GM18858 (cell line): ENCODE measurements at regions not wholly inside any gene's neighbourhood (a gene's known extent, or its start where the extent isn't known, plus 50 kb on each side); places are given as distances from the start of the nearest gene placed in this dataset.

Source experiments
- ATAC-seq: cut with Tn5 transposase; IDR thresholded peaks from one replicate; pipeline ENCODE4 v1.9.1; 2021; ENCODE audit not compliant: unreplicated experiment

- no peak for ATAC-seq
Measured at GRCh38 chr3:14286887-14287500, 108.4 kb downstream of the LSM3 start.

GRCh38 chr3:14288177-14288788 lies 109.7 kb downstream of the LSM3 start:
- no peak for ATAC-seq

- ATAC-seq, result no peak
Measured at GRCh38 chr3:14288833-14289451, 110.3 kb downstream of the LSM3 start.

- no peak for ATAC-seq
Measured at GRCh38 chr3:14289590-14290461, 111.2 kb downstream of the LSM3 start.

GRCh38 chr3:14290631-14291385 lies 111.6 kb upstream of the SLC6A6 start:
- ATAC-seq, result no peak

GRCh38 chr3:14295037-14295436 lies 107.4 kb upstream of the SLC6A6 start:
- ATAC-seq, result no peak

GRCh38 chr3:14295801-14296200 lies 106.6 kb upstream of the SLC6A6 start:
- ATAC-seq, result no peak

GRCh38 chr3:14297305-14297704 lies 105.1 kb upstream of the SLC6A6 start:
- no peak for ATAC-seq

GRCh38 chr3:14297784-14298236 lies 104.6 kb upstream of the SLC6A6 start:
- ATAC-seq, result no peak

GRCh38 chr3:14298442-14298841 lies 104.0 kb upstream of the SLC6A6 start:
- no peak for ATAC-seq

GRCh38 chr3:14298991-14299555 lies 103.3 kb upstream of the SLC6A6 start:
- ATAC-seq, result no peak

- peak; percentile 88 for ATAC-seq
Measured at GRCh38 chr3:14299767-14300166, 102.6 kb upstream of the SLC6A6 start.

- no peak for ATAC-seq
Measured at GRCh38 chr3:14300721-14301399, 101.5 kb upstream of the SLC6A6 start.

GRCh38 chr3:14301558-14301957 lies 100.8 kb upstream of the SLC6A6 start:
- no peak for ATAC-seq

GRCh38 chr3:14303336-14304100 lies 98.9 kb upstream of the SLC6A6 start:
- ATAC-seq, result no peak

GRCh38 chr3:14304101-14305045 lies 98.0 kb upstream of the SLC6A6 start:
- ATAC-seq, result no peak

GRCh38 chr3:14305324-14305723 lies 97.1 kb upstream of the SLC6A6 start:
- no peak for ATAC-seq

GRCh38 chr3:14306142-14306541 lies 96.3 kb upstream of the SLC6A6 start:
- no peak for ATAC-seq
